Muscle layer of colon (tissue), 2 donors: ENCODE measurements at regions not wholly inside any gene's neighbourhood (a gene's known extent, or its start where the extent isn't known, plus 50 kb on each side); places are given as distances from the start of the nearest gene placed in this dataset.
"Not testable (repeated sequence)": the region's sequence is repeated elsewhere in the genome, so short reads cannot be mapped to it uniquely, and the experiment has no call there.

Experiments used
- H3K27ac ChIP-seq: one replicate; pipeline ENCODE4 v1.7.0; 2013; ENCODE audit warnings: low read depth, mild to moderate bottlenecking, low read length, moderate library complexity
- H3K27me3 ChIP-seq, 2 donors: one replicate each; pipeline ENCODE4 v1.7.0; 2013; ENCODE audit warnings: low read length in 2 of 2, mild to moderate bottlenecking in 2 of 2; ENCODE audit not compliant: insufficient read depth in 2 of 2, control insufficient read depth in 1 of 2
- H3K36me3 ChIP-seq: one replicate; pipeline ENCODE4 v1.7.0; 2013; ENCODE audit warnings: mild to moderate bottlenecking, low read length; ENCODE audit not compliant: insufficient read depth
- H3K4me1 ChIP-seq: one replicate; pipeline ENCODE4 v1.7.0; 2013; ENCODE audit warnings: mild to moderate bottlenecking, low read length; ENCODE audit not compliant: insufficient read depth
- H3K4me3 ChIP-seq, 2 donors: one replicate each; pipeline ENCODE4 v1.7.0; 2013; ENCODE audit warnings: low read length in 2 of 2, low read depth in 1 of 2, mild to moderate bottlenecking in 1 of 2, moderate library complexity in 1 of 2
- H3K9ac ChIP-seq: one replicate; pipeline ENCODE4 v1.7.0; 2013; ENCODE audit warnings: low read length
- H3K9me3 ChIP-seq: one replicate; pipeline ENCODE4 v1.7.0; 2013; ENCODE audit warnings: mild to moderate bottlenecking, low read length
- donor health status: abdominal sarcoma.
- donor health status: Adenocarcinoma of cecum.

DNA sequence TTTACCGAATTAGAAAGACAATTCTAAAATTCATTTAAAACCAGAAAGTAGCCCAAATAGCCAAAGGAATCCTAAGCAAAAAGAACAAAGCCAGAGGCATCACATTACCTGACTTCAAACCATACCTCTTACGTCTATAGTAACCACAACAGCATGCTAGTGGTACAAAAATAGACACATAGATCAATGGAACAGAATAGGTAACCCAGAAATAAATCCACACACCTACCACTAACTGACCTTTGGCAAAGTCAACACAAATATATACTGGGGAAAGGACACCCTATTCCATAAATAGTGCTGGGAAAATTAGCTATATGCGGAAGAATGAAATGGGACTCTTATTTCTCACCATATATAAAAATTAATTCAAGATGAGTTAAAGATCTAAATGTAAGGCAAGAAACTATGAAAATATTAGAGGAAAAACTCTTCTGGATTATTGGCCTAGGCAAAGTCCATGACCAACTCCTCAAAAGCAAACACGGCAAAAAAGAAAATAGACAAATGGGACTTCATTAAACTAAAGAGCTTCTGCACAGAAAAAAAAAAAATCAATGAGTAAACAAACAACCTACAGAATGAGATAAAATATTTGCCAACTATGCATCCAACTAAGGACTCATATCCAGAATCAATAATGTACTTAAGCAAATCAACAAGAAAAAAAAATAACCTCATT is 568.9 kb downstream of the SOX5 start:
- Histone ChIP-seq H3K27ac (no peak overlapping the region), H3K9me3 (peaks cover 6% of the 10 kb centered on the region)

GRCh38 chr12:23388898-23389297 is 560.6 kb downstream of the SOX5 start:
- H3K27ac ChIP-seq: not testable (repeated sequence)

More for the DNA sequence above, 568.9 kb downstream of the SOX5 start:
- H3K4me3 ChIP-seq: no peak overlapping the region
- H3K36me3 ChIP-seq: no peaks in the 10 kb centered on the region
- no peaks in the 10 kb centered on the region for H3K4me1 ChIP-seq
- H3K27me3 ChIP-seq: no peaks in the 10 kb centered on the region
- H3K9ac ChIP-seq: no peak overlapping the region

GRCh38 chr12:23389315-23389714 is 560.2 kb downstream of the SOX5 start:
- not testable (repeated sequence) for H3K4me1 ChIP-seq, H3K9me3 ChIP-seq

More at GRCh38 chr12:23388898-23389297, 560.6 kb downstream of the SOX5 start:
- not testable (repeated sequence) for H3K27me3 ChIP-seq, H3K9me3 ChIP-seq, H3K9ac ChIP-seq, H3K4me3 ChIP-seq, H3K4me1 ChIP-seq, H3K36me3 ChIP-seq

GRCh38 chr12:23399402-23399933 is 550.0 kb downstream of the SOX5 start:
- no peak overlapping the region for H3K27ac ChIP-seq
- no peaks in the 10 kb centered on the region for H3K27me3 ChIP-seq
- H3K4me3 ChIP-seq: no peak overlapping the region
- H3K36me3 ChIP-seq: no peaks in the 10 kb centered on the region
- H3K4me1 ChIP-seq: no peaks in the 10 kb centered on the region
- H3K9ac ChIP-seq: no peak overlapping the region
- H3K9me3 ChIP-seq: no peaks in the 10 kb centered on the region

More at GRCh38 chr12:23389315-23389714, 560.2 kb downstream of the SOX5 start:
- not testable (repeated sequence) for H3K36me3 ChIP-seq, H3K4me3 ChIP-seq, H3K27me3 ChIP-seq, H3K27ac ChIP-seq, H3K9ac ChIP-seq

DNA sequence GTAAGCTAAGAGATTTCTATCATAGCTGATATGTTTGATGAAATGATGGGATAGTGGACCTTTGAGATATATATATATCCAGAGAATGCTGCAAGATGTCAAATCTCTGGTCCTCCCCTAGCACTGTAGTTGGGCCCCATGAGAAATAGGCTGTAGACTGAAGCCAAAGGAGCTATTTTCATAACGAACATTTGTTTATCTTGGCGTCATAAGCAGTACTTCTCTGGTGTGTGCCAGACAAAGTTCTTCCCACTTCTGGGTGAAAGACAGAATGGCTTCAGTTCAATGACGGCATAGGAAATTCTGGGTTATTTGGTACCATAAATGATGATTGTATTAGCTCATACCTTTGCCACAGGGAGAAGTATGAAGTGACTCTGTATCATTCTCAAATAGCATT is 534.3 kb downstream of the SOX5 start:
- no peaks in the 10 kb centered on the region for H3K4me1 ChIP-seq
- H3K9ac ChIP-seq: no peak overlapping the region
- H3K27ac ChIP-seq: no peak overlapping the region
- H3K4me3 ChIP-seq: no peak overlapping the region
- H3K27me3 ChIP-seq: no peaks in the 10 kb centered on the region
- H3K36me3 ChIP-seq: no peaks in the 10 kb centered on the region
- no peaks in the 10 kb centered on the region for H3K9me3 ChIP-seq

GRCh38 chr12:23421556-23421955 is 527.9 kb downstream of the SOX5 start:
- Histone ChIP-seq H3K4me3 (no peak overlapping the region), H3K36me3 (no peaks in the 10 kb centered on the region), H3K9ac (no peak overlapping the region), H3K9me3 (no peaks in the 10 kb centered on the region), H3K27ac (no peak overlapping the region), H3K27me3 (no peaks in the 10 kb centered on the region), H3K4me1 (no peaks in the 10 kb centered on the region)

DNA sequence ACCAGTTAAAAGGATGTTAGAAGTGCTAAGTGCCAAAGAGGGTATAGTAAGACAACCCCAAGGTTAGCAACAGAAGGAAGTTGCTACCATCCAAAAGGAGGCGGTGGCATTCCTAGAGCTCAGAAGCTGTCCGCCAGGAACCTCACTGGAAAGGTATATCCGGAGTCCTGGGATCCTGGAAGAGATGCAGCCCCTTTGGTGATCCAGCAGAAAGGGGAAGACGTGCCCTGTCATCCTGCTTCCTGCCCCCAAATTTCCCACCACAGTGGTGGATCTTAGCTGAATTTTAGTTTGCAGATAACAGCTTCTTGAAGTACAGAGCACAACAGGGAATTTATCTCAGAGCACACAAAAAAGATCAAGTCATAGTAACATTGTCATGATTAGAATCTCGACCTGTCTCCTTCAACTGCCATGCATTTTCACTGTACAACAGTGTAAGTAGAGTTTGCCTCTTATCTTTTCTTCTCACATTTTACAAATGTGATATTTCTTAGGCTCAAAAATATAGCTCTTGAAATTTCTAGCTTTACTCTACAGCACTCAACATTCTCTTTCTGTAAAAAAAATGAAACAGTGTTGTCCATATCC is 526.3 kb downstream of the SOX5 start:
- Histone ChIP-seq H3K9ac (no peak overlapping the region), H3K9me3 (no peaks in the 10 kb centered on the region), H3K27me3 (no peaks in the 10 kb centered on the region), H3K4me3 (no peak overlapping the region), H3K27ac (no peak overlapping the region), H3K36me3 (no peaks in the 10 kb centered on the region), H3K4me1 (no peaks in the 10 kb centered on the region)

GRCh38 chr12:23423796-23424195 is 525.7 kb downstream of the SOX5 start:
- H3K27me3 ChIP-seq: no peaks in the 10 kb centered on the region
- H3K9me3 ChIP-seq: no peaks in the 10 kb centered on the region
- H3K36me3 ChIP-seq: no peaks in the 10 kb centered on the region
- H3K9ac ChIP-seq: no peak overlapping the region
- no peaks in the 10 kb centered on the region for H3K4me1 ChIP-seq
- H3K4me3 ChIP-seq: no peak overlapping the region
- no peak overlapping the region for H3K27ac ChIP-seq

DNA sequence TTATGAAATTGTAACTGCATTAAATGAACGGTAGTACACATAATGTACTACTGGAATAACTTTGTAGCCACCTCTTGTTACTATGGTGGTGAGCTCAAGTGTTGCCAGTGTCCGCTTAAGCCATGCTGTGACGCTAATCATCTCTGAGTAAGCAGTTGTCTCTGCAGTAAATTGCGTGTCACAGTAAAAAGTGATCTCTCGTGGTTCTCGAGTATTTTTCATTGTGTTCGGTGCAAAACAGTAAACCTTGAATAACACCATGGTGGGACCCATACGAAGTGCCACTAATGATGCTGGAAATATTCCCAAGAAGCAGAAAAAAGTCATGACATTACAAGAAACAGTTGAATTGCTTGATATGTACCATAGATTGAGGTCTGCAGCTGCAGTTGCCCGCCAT is 524.8 kb downstream of the SOX5 start:
- H3K36me3 ChIP-seq: no peaks in the 10 kb centered on the region
- H3K27me3 ChIP-seq: no peaks in the 10 kb centered on the region
- no peaks in the 10 kb centered on the region for H3K4me1 ChIP-seq

GRCh38 chr12:23426328-23426727 is 523.1 kb downstream of the SOX5 start:
- Histone ChIP-seq H3K36me3 (no peaks in the 10 kb centered on the region), H3K4me3 (no peak overlapping the region), H3K4me1 (no peaks in the 10 kb centered on the region), H3K27me3 (no peaks in the 10 kb centered on the region), H3K27ac (no peak overlapping the region), H3K9ac (no peak overlapping the region), H3K9me3 (no peaks in the 10 kb centered on the region)

More for the DNA sequence above, 524.8 kb downstream of the SOX5 start:
- Histone ChIP-seq H3K27ac (no peak overlapping the region), H3K9me3 (no peaks in the 10 kb centered on the region), H3K9ac (no peak overlapping the region), H3K4me3 (no peak overlapping the region)

GRCh38 chr12:23428758-23429157 is 520.7 kb downstream of the SOX5 start:
- Histone ChIP-seq H3K27me3 (no peaks in the 10 kb centered on the region), H3K9ac (no peak overlapping the region), H3K27ac (no peak overlapping the region), H3K36me3 (no peaks in the 10 kb centered on the region), H3K4me3 (no peak overlapping the region), H3K9me3 (no peaks in the 10 kb centered on the region), H3K4me1 (no peaks in the 10 kb centered on the region)

GRCh38 chr12:23431006-23431405 is 518.5 kb downstream of the SOX5 start:
- H3K9ac ChIP-seq: no peak overlapping the region
- no peaks in the 10 kb centered on the region for H3K4me1 ChIP-seq

More at GRCh38 chr12:23431006-23431405, 518.5 kb downstream of the SOX5 start:
- H3K27me3 ChIP-seq: no peaks in the 10 kb centered on the region
- no peak overlapping the region for H3K27ac ChIP-seq
- H3K4me3 ChIP-seq: no peak overlapping the region
- no peaks in the 10 kb centered on the region for H3K9me3 ChIP-seq
- H3K36me3 ChIP-seq: no peaks in the 10 kb centered on the region
